DLD1 (cell line): ENCODE measurements at regions not wholly inside any gene's neighbourhood (a gene's known extent, or its start where the extent isn't known, plus 50 kb on each side); places are given as distances from the start of the nearest gene placed in this dataset.
"Not testable (repeated sequence)": the region's sequence is repeated elsewhere in the genome, so short reads cannot be mapped to it uniquely, and the experiment has no call there.

Experiments used
- in situ Hi-C: cut with HindIII; loops from 2 replicates; pipeline ENCODE4 v1.10.0; 2017; ENCODE audit warnings: low sequenced_read_pairs

DNA sequence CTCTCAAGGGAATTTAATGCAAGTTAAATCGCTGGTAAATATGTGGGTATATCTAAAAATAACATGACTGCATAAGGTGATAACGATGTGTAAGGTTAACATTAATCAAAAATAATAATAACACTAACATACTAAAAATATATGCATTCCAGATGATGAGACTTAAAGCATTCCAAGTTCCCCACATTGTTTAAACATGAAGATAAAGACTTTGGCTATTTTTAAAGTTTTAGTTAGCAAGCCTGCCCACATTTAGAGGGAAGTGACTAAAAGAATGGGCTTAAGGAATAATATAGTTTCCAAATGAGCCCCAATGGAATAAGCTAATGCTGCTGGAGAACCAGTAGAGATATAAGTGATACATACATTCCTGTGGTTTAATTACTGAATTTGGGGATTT is 941.3 kb downstream of the TBC1D32 start:
- in situ Hi-C loops: no loop called here

DNA sequence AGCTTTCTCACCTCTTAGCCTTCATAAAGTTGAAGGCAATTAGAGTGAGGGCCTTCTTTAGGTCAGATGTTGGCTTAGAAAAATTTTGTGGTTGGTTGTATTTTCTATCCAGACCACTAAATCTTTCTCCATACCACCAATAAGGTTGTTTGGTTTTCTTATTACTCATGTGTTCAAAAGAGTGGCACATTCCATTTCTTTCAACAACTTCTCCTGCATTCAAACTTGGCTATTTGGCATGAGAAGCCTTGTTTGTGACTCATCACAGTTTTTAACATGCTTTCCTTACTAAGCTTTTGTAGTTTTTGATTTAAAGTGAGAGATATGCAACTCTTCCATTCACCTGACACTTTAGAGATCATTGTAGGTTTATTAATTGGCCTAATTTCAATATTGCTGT is 949.6 kb downstream of the TBC1D32 start:
- in situ Hi-C loops: no loop called here

DNA sequence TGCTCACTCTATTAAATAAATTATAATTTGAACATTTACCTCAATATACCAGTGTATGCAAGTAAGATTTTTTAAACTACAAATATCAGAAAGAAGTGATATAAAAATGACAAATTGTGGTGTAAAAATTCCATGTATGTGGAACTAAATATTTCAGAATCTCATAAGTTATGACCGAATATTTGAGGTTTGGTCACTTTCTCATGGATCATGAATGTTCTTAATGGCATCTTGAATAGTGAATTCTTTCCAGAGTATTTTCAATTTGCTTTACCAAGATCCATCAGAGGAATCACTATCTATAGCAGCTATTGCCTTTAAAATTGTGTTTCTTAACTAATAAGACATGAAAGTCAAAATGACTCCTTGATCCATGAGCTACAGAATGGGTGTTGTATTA is 950.6 kb downstream of the TBC1D32 start:
- in situ Hi-C loops: no loop called here

DNA sequence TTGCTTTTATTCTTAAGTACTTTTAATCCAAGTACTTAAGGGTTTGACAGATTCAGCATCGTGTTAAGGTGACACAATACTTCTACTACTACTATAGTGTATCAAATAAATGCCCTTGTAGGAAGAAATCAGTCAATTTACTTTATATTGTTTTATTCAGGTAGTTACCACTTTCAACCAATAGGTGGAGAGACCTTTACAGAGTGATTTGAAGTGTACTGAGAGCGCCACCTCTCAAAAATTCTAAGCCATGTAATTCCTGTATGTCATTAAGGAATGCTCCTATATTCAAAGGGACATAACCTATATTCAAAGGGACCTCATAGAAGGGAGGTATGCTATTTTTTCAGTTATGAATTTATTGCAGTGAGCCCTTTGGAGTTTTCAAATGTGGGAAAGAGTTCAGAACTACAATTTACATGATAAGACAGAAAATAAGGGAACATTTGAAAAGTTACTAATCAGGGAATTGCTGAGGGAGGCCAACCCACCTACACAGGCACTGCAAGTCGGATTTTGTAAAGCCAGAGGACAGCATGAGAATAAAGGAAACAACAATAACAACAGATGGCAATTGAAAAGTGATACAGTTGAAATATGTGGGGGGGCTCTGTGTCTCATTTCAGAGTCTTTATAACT is 955.6 kb downstream of the TBC1D32 start:
- in situ Hi-C loops: no loop called here

DNA sequence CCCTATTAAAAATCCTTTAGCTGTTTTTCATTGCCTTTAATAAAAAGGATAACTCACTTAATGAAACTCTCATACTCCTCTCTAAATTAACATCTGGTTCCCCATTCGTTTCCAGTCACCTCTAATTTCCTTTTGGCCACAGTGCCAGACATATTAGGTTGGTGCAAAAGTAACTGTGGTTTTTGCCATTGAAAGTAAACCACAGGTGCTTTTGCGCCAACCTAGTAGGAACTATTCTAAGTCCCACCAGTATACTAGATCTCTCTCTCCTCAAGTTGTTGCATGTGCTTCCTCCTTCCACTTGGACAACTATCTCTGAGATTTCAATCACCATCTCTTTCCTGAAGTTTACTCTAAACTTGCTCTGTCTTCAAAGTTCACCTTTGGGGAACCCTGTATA is 961.1 kb downstream of the TBC1D32 start:
- in situ Hi-C loops: no loop called here

DNA sequence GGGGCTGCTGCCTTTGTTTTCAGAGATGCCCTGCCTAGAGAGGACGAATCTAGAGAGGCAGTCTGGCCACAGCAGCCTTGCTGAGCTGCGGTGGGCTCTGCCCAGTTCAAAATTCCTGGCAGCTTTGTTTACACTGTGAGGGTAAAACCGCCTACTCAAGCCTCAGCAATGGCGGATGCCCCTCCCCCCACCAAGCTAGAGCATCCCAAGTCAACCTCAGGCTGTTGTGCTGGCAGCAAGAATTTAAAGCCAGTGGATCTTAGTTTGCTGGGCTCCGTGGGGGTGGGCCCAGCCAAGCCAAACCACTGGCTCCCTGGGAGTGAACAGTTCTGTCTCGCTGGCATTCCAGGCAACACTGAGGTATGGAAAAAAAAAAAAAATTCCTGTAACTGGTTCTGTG is 970.9 kb downstream of the TBC1D32 start:
- in situ Hi-C loops: no loop called here

DNA sequence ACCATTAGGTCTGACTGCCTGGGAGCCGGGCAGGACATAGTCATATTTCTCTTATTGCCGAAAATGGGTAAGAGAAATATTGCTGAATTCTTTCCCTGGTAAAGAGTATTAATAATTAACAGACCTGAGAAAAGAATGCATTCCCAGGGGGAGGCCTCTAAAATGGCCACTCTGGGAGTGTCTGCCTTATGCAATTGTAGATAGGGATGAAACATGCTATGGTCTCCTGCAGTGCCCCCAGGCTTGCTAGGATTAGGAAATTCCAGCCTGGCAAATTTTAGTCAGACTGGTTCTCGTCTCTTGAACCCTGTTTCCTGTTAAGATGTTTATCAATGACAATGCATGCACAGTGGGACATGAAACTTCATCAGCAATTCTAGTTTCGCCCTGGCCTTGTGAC is 975.7 kb downstream of the TBC1D32 start:
- in situ Hi-C loops: not testable (repeated sequence)

DNA sequence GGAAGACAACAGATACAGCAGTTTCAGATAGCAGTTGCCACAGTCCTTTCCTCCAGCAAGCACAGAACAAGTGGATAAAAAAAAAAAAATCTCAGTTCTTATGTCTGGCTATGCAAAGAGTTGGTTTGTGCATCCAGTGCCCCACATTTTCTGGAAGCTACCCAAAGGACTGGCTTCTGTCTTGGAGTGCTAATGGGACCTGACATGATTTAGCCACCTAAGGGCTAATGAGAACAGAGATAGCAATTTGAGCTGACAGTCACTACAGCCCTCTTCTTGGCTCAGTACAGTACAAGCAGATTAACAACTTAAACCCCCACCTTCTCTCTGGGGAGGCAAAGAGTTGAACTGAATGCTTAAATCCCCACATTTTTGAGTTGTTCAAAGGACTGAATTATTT is 976.8 kb downstream of the TBC1D32 start:
- in situ Hi-C loops: no loop called here

DNA sequence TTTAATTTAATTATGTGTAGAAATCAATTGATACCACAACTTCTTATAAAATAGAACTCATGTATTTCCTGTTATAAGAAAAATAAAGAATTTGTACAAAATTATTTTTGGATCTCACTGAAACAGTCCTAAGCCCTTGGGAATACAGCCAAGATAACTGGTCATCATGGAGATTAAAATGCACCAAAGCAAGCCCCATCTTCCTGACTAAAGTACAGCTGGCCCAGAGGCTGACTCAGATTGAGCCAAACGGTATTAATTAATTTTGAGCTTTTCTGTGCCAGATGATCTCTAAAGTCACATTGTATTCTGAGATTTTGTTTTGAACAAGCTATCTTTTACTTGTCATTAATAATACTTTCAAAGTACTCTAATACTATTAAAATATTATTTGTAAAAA is 978.5 kb downstream of the TBC1D32 start:
- in situ Hi-C loops: no loop called here

DNA sequence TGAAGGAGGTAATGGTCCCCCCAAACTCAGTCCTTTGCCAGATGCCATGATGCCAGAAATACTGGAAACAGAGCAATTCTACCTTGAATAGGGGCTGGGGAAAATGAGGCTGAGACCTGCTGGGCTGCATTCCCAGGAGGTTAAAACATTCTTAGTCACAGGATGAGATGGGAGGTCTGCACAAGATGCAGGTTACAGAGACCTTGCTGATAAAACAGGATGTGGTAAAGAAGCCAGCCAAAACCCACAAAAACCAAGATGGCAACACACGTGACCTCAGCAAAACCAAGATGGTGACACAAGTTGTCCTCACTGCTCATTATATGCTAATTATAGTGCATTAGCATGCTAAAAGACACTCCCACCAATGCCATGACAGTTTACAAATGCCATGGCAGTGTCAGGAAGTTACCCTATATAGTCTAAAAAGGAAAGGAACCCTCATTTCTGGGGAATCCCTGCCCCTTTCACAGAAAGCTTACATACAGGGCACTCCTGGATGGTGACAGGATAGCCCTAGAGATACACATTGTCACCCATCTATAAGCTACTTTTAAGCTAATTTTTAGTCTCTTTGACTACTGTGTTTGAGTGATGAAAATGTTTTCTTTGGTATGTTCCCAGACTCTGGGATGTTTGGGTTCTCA is 979.7 kb downstream of the TBC1D32 start:
- in situ Hi-C loops: no loop called here

DNA sequence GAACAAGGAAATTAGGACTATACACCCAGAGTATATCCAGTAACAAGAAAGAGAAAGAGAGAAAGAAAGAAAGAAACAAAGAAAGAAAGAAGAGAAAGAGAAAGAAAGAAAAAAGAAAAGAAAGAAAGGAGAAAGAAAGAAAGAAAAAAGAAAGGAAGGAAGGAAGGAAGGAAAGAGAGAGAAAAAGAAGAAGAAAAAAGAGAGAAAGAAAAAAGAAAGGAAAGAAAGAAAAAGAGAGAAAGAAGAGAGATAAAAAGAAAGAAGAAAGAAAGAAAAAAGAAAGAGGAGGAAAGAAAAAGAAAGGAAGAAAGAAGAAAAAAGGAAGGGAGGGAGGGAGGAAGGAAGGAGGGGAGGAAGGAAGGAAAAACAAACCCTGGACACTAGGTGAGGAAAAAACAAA is 981.8 kb downstream of the TBC1D32 start:
- in situ Hi-C loops: no loop called here

DNA sequence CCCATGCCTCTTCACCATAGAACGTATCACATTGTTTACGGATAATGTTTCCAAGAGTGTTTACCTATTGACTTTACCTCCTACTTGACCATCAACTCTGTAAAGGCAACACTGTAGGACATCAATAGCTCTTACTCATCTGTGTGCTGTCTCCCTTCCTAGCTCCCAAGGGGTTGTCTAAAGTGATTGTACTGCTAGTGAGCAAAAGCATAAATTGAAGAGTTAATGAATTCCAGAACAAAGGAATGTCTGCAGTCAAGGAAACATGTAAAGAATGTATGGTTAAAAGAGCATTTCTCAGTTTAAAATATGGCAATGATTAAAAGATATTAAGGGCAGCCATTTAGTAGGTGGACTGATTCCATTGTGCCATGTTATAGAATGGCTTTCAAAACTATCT is 985.4 kb downstream of the TBC1D32 start:
- in situ Hi-C loops: no loop called here

DNA sequence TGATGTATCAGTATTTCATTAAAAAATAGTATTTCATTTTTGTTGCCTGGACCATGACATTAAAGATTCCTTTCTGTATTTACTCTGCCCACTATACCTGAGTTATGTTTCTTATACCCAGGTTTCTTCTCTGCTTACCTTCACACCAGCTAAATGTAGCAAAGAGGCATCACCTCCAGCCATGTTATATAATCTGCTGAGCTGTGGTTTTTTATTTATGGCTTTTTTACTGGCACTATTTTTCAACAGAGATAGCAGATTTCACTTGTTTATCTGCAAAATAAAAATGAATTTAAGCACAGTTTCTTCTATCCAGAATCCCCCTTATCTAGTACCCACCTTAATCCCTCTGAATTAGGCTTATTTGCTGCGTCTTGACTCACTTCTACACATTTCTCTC is 979.0 kb upstream of the MAN1A1 start:
- in situ Hi-C loops: no loop called here

DNA sequence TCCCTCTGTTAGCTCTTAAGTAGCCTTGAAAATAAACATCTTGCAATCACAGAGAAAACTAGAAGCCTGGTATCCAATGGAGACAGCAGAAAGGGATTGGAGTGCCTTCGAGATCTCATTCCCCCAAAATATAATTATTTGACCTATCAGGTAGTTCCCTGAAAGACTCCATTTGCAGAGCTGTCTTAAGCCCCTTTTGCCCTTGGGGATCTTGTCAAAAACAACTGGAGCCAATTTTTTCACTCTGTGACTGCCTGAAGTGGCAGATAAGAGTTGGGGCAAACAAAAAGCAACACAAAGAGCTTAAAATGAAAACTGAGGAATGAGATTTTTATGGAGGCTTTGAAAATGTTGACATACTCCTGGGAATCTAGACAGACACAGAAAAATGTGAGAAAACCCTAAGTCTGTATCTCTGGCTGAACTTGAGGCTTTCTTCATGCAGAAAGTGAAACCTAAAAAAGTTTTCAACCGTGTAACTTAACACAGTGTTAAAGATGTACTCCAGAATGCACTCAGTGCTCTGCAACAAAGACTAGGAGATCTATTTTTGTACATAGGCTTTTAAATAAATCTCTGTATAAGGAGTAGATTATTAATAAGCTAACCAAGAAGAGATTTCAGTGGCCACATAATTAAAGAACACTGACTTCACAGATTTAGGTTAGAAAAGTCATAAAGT is 971.1 kb upstream of the MAN1A1 start:
- in situ Hi-C loops: no loop called here

DNA sequence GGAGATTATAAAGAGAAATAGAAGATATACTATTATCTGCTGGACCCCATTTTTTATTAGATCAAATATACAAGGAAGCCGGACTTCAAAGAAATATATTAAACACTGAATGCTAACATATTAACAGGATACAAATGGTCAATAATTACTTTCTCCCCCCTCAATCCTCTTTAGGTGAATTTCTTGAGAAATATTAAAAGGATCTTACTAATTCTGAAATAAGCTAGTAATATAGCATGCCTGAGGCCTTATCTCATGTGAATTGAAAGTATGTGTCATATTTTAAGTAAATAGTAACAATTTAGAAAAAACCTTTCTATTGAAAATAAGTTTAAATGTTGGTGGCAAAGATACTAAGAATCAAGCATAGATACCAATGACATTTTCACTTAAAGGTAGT is 954.7 kb upstream of the MAN1A1 start:
- in situ Hi-C loops: no loop called here

DNA sequence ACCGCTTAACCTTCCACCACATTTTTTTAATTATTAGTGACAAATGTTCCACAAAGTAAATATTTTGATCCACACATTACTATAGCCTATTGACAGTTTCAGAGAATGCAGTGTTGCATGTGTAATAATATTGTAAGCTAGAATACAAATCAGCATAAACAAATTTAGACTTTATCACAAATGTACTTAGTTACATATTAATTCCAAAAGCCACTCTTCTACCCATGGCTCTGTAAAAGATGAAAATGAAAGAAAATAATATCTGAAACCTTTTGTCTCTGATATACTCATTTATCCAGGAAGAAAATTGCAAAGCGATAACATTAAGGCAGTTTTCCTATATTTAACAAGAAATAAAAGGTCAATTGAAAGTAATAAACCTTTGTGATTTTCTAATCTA is 954.0 kb upstream of the MAN1A1 start:
- in situ Hi-C loops: no loop called here

DNA sequence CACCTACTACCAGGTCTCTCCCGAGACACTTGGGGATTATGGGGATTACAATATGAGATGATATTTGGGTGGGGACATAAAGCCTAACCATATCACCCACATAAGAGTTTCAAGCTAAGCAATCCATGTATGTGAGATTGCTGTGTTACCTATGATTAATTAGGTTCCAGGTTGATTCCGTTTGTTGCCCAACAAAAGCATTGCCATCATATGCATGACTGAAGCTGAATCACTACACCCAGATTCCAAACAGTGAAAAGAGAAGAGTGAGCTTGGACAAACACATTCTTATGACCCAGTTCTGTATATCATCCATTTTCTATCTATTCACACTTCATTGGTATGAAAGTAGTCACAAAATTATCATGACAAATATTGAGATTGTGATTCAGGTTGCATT is 952.5 kb upstream of the MAN1A1 start:
- in situ Hi-C loops: no loop called here

DNA sequence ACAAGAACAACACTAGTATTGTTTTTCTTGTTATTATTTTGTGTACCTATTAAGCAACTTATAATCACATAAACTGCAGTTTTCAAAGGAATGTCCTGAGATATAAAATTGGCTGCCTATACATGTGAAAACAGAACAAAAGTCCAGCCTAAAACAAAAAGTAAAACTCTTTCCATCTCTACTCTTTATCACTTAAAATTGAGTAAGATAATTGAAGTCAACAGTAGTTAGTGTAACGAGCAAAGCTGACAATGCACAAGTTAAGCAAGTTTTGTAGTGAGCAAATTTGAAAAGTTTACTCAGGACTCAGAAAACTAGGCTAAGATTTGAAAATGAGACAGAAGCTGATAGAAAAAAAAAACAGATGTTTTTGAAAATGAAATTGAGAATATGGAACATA is 941.4 kb upstream of the MAN1A1 start:
- in situ Hi-C loops: no loop called here

DNA sequence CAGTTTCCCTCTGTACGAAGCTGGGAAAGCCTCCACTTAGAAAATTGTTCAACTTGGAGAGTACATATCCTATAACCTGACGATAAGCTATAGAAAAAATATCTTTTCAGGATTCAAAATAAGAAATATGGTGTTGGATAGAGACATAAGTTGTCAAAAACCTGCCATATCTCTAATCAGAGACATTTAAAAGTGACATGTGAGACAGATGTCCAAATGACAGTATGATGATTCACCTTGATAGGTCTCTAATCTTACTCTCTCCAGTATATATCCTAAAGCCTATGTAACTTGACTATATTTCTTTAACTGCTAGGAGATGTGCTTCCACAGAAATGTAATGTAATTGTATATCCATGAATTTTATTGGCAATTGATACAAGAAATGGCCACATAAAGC is 932.4 kb upstream of the MAN1A1 start:
- in situ Hi-C loops: no loop called here

DNA sequence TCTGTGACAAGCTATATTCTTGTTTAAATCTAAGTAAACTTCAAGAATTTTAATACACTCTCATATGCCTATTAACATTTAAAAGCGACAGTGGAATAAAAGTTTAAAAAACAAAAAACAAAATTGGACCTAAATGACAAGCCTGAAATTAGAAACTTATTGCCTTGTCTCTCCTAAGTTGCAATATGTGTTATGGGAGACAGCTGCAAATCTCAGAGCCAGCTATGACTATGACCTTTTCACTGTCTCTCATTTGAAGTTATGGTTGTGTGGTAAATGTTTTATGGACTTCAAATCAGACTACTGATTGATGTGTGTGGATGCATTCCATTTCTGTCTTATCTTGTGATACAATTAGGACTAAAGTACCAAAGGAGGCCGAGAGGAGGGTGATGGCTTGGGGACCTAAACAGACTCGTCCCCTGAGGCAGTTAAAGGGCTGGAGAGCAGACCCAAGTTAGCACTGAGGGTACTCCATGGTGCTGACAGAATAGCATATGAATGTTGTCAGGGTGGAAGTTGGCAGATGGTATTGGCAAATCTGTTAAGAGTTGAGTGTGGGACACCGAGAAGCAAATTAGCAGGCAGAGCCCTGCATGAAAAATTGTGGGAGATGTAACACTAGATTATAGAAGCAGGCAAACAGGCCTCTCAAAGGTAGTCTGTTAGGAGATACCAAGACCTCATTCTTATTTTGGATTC is 930.1 kb upstream of the MAN1A1 start:
- in situ Hi-C loops: no loop called here

DNA sequence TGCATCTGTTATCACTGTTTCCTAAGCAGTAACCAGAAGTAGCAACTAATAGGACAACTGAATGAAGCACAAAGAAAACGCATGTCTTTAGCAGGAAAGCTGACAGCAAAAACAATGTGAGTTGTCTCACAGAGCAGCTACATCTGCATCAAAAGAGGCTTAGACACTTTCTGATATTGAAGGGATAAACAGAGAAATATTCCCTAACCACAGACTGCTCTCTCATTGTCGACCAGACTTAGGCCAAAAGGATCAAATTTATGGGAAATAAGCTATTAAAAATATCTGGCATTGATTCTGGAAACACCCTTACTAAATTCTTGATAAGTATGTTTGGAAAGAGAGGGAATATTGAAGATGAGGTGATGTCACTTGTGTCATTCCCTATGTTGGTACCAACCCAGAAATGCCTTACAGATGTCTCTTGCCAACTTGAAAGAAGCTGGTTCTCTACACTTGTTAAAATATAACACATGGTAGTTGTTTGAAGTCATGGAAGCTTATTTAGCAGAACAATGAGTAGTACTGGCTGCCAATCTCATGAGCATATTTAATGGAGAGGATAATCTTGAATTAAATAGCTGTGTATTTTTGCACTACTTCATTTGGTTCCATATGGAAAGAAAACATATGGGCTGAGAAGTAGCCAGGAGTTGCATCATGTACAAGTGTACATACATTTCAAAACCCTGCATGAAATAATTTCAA is 929.3 kb upstream of the MAN1A1 start:
- in situ Hi-C loops: no loop called here
